B cell (primary cell): ENCODE measurements at regions not wholly inside any gene's neighbourhood (a gene's known extent, or its start where the extent isn't known, plus 50 kb on each side); places are given as distances from the start of the nearest gene placed in this dataset.

Experiments used
- ATAC-seq: fragments of 200-7000 bp; cut with Tn5 transposase; one replicate; pipeline ENCODE4 v1.10.0; 2021; ENCODE audit warnings: low read depth, mild to moderate bottlenecking, moderate number of reproducible peaks, moderate library complexity
- CTCF ChIA-PET: fragments of 350-600 bp; sonication (Branson Sonifier 250); formaldehyde crosslinking; loops from one replicate; lab custom pipeline; 2021; ENCODE audit warnings: antibody characterized with exemption, inconsistent platforms; lab: Charles Lee
- POLR2A ChIA-PET: fragments of 350-600 bp; sonication (Branson Sonifier 250); formaldehyde crosslinking; loops from one replicate; lab custom pipeline; 2021; ENCODE audit warnings: antibody characterized with exemption; lab: Charles Lee
- DNase-seq: peaks from one replicate; pipeline ENCODE4 v3.0.0; 2013
- H2AFZ ChIP-seq: 2 replicates; pipeline ENCODE4 v1.6.1; 2012; ENCODE audit warnings: mild to moderate bottlenecking, low read depth, low read length; ENCODE audit not compliant: insufficient read depth, poor library complexity, severe bottlenecking
- H3K27ac ChIP-seq, 2 donors: 1 replicate in 1 of 2; 2 replicates in 1 of 2; pipeline ENCODE4 v1.5.1; 2012 to 2013; ENCODE audit warnings: low read length in 2 of 2, mild to moderate bottlenecking in 2 of 2, moderate library complexity in 1 of 2
- H3K27me3 ChIP-seq, 4 experiments: fragments of 200-600 bp in 1 of 4; sonication (generic) in 1 of 4; replicated peaks in 1 of 4; 1 replicate in 2 of 4; 2 replicates in 2 of 4; pipeline versions ENCODE4 v1.6.1 to v1.7.0; 2013 to 2016; ENCODE audit warnings: low read length in 3 of 4, mild to moderate bottlenecking in 2 of 4, mixed read lengths in 1 of 4, moderate library complexity in 1 of 4; ENCODE audit not compliant: insufficient read depth in 4 of 4, control insufficient read depth in 3 of 4; ENCODE audit errors: control extremely low read depth in 1 of 4
- H3K36me3 ChIP-seq, 2 experiments: replicated peaks in 1 of 2; 1 replicate in 1 of 2; 2 replicates in 1 of 2; pipeline versions ENCODE4 v1.6.1 to v1.7.1; 2013; ENCODE audit warnings: low read length in 1 of 2; ENCODE audit not compliant: insufficient read depth in 2 of 2, control insufficient read depth in 1 of 2; ENCODE audit errors: control extremely low read depth in 1 of 2, extremely low read depth in 1 of 2
- H3K4me1 ChIP-seq, 2 donors: fragments of 200-600 bp in 1 of 2; sonication (generic) in 1 of 2; 1 replicate in 1 of 2; 2 replicates in 1 of 2; pipeline versions ENCODE4 v1.5.1 to v1.6.1; 2013 to 2017; ENCODE audit warnings: low read length in 2 of 2; ENCODE audit not compliant: control insufficient read depth in 2 of 2, insufficient read depth in 2 of 2
- H3K4me2 ChIP-seq: replicated peaks from 2 replicates; pipeline ENCODE3; 2012; ENCODE audit warnings: mild to moderate bottlenecking, low read depth, low read length; ENCODE audit not compliant: poor library complexity, severe bottlenecking
- H3K4me3 ChIP-seq, 5 experiments: fragments of 200-600 bp in 1 of 5; sonication (generic) in 1 of 5; 1 replicate in 3 of 5; 2 replicates in 2 of 5; pipeline versions ENCODE4 v1.5.1 to v1.7.0; 2011 to 2016; ENCODE audit warnings: low read length in 4 of 5, mild to moderate bottlenecking in 4 of 5, low read depth in 2 of 5, control low read depth in 1 of 5, moderate library complexity in 1 of 5; ENCODE audit not compliant: insufficient read depth in 1 of 5; ENCODE audit errors: control extremely low read depth in 1 of 5, extremely low read depth in 1 of 5
- H3K79me2 ChIP-seq: fragments of 200-600 bp; sonication (generic); one replicate; pipeline ENCODE4 v1.6.0; 2016; ENCODE audit warnings: low read length; ENCODE audit not compliant: control insufficient read depth, insufficient read depth
- H3K9ac ChIP-seq: fragments of 200-600 bp; sonication (generic); 2 replicates; pipeline ENCODE4 v1.6.1; 2017; ENCODE audit warnings: mild to moderate bottlenecking, low read length, moderate library complexity
- H3K9me3 ChIP-seq, 3 donors: one replicate each; pipeline versions ENCODE4 v1.6.1 to v1.7.1; 2013; ENCODE audit warnings: low read length in 2 of 3; ENCODE audit not compliant: control insufficient read depth in 2 of 3, insufficient read depth in 1 of 3; ENCODE audit errors: control extremely low read depth in 1 of 3
- H4K20me1 ChIP-seq: 2 replicates; pipeline ENCODE4 v1.6.0; 2012; ENCODE audit warnings: mild to moderate bottlenecking, low read length; ENCODE audit not compliant: insufficient read depth, control insufficient read depth, poor library complexity, severe bottlenecking
- H3K27ac Mint-ChIP-seq: one replicate; pipeline ENCODE4 v1.8.0; 2021; ENCODE audit warnings: mixed read lengths
- H3K27me3 Mint-ChIP-seq: one replicate; pipeline ENCODE4 v1.8.0; 2021; ENCODE audit warnings: mixed read lengths
- H3K4me1 Mint-ChIP-seq: one replicate; pipeline ENCODE4 v1.8.0; 2021; ENCODE audit warnings: mixed read lengths
- H3K4me3 Mint-ChIP-seq: one replicate; pipeline ENCODE4 v1.8.0; 2021; ENCODE audit warnings: mixed read lengths
- H3K9me3 Mint-ChIP-seq: one replicate; pipeline ENCODE4 v1.8.0; 2022; ENCODE audit warnings: mixed read lengths; ENCODE audit not compliant: insufficient read depth
- CTCF ChIP-seq: fragments of 200-600 bp; IDR thresholded peaks from one replicate; pipeline ENCODE4 v1.8.0; 2022; ENCODE audit warnings: antibody characterized with exemption, mild to moderate bottlenecking
- EZH2 ChIP-seq: IDR thresholded peaks from 2 replicates; pipeline ENCODE4 v1.6.1; 2012; ENCODE audit warnings: borderline replicate concordance, low read depth, mild to moderate bottlenecking, moderate library complexity, low read length; ENCODE audit not compliant: insufficient read depth, poor library complexity, severe bottlenecking
- WGBS: methylation state at CpG from one replicate; pipeline ENCODE4 v1.1.5; 2013; ENCODE audit warnings: missing lambda C conversion rate; ENCODE audit not compliant: insufficient coverage; 5-methylcytosine and 5-hydroxymethylcytosine counted together
- intact Hi-C: fragments of 100-400 bp; cut with micrococcal nuclease; formaldehyde crosslinking; loops from one replicate; pipeline ENCODE4 v1.10.0; 2022

DNA sequence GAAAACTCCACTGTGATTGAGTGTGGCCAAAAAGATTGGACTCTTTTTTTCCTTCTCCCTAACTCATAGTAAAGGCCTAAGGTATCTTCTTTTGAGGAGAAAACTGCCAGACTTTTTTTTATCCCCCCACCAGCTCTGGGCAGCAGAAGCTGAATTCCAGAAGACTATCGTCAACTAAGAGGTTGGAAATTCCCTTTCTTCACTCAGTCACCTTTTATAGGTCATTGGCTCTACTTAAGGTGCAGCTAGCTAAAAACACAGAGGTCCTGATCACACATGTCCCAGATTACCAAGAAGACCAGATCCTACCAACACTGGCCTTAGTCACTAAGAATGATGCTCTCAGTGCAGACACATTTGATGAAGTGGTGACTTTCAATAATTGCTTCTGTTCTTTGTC lies 1441.2 kb downstream of the PLA2G4A start:
- Mint-ChIP-seq H3K27ac (no peak overlapping the region), H3K4me3 (no peak overlapping the region), H3K4me1 (no peaks in the 10 kb centered on the region), H3K9me3 (peaks cover 2% of the 10 kb centered on the region), H3K27me3 (no peaks in the 10 kb centered on the region)
- ChIA-PET CTCF (no interaction called here), POLR2A (no interaction called here)
- no peak overlapping the region for H3K9ac ChIP-seq
- intact Hi-C loops, result no loop called here
- H3K36me3 ChIP-seq, result no peaks in the 10 kb centered on the region
- DNase-seq (no peak), ATAC-seq (no peak)
- H3K27ac ChIP-seq, result no peak overlapping the region
- H3K4me3 ChIP-seq, result no peak overlapping the region
- H3K9me3 ChIP-seq, result no peaks in the 10 kb centered on the region
- TF ChIP-seq EZH2, result no peak
- TF ChIP-seq CTCF, result no peak
- no peak overlapping the region for H3K4me2 ChIP-seq
- 90% methylated on average over 1 of the region's 1 CpG for WGBS
- no peaks in the 10 kb centered on the region for H3K79me2 ChIP-seq
- H3K4me1 ChIP-seq, result no peaks in the 10 kb centered on the region
- H4K20me1 ChIP-seq, result no peaks in the 10 kb centered on the region
- no peaks in the 10 kb centered on the region for H3K27me3 ChIP-seq
- no peak overlapping the region for H2AFZ ChIP-seq

DNA sequence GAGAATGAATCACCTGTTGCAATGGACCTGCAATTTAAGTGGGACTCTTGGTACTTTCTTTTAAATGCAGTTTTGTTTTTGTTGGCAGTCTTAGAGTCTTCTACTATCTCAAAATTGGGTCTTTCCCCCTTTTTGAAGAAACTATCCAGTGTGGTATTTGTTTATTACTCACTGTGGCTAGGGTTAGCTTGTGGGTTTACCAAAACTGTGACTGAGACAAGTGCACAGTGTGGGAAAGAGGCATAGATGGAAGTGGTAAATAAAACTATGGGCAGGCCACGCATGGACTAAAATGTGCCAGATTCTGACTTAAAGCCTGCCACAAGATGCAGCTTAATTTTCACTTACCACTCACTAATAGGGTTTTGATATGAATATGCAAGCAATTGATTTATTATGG lies 1441.7 kb downstream of the PLA2G4A start:
- no peak overlapping the region for H3K4me3 Mint-ChIP-seq
- H3K79me2 ChIP-seq, result no peaks in the 10 kb centered on the region
- H3K27ac ChIP-seq, result no peak overlapping the region
- ChIA-PET CTCF (no interaction called here), POLR2A (no interaction called here)
- no peak for DNase-seq
- no peak overlapping the region for H3K4me3 ChIP-seq
- no peak overlapping the region for H3K27ac Mint-ChIP-seq
- H3K27me3 ChIP-seq, result no peaks in the 10 kb centered on the region
- no peaks in the 10 kb centered on the region for H3K4me1 ChIP-seq
- H3K9me3 Mint-ChIP-seq, result peaks cover 2% of the 10 kb centered on the region
- no peaks in the 10 kb centered on the region for H3K36me3 ChIP-seq
- ATAC-seq, result no peak
- H3K4me2 ChIP-seq, result no peak overlapping the region
- intact Hi-C loops, result no loop called here
- WGBS, result no CpG with 5 or more reads among the region's 1 CpG
- no peak overlapping the region for H3K9ac ChIP-seq
- no peaks in the 10 kb centered on the region for H3K4me1 Mint-ChIP-seq
- no peak for TF ChIP-seq EZH2
- no peaks in the 10 kb centered on the region for H3K9me3 ChIP-seq
- H4K20me1 ChIP-seq, result no peaks in the 10 kb centered on the region
- H2AFZ ChIP-seq, result no peak overlapping the region
- no peaks in the 10 kb centered on the region for H3K27me3 Mint-ChIP-seq
